RPMI7951 (cell line): ENCODE measurements at regions not wholly inside any gene's neighbourhood (a gene's known extent, or its start where the extent isn't known, plus 50 kb on each side); places are given as distances from the start of the nearest gene placed in this dataset.
"Not testable (repeated sequence)": the region's sequence is repeated elsewhere in the genome, so short reads cannot be mapped to it uniquely, and the experiment has no call there.

Source experiments
- DNase-seq: peaks from one replicate; pipeline ENCODE4 v3.0.0-alpha.2; 2012; ENCODE audit warnings: low read depth

DNA sequence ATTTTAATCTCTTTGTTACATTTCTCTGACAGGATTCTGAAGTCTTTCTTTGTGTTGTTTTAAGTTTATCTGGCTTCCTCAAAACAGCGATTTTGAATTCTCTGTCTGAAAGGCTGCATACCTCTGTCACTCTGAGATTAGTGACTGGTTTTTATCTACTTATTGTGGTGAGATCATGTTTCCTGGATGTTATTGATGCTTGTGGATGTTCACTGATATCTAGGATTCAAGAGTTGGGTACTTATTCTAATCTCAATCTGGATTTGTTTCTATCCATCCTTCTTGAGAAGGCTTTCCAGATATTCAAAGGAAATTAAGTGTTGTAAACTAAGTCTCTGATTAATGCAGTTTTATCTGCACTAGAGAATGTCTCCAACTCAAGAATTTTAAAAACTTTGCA, 1076.1 kb upstream of the ADGRB3 start:
- no peak for DNase-seq

DNA sequence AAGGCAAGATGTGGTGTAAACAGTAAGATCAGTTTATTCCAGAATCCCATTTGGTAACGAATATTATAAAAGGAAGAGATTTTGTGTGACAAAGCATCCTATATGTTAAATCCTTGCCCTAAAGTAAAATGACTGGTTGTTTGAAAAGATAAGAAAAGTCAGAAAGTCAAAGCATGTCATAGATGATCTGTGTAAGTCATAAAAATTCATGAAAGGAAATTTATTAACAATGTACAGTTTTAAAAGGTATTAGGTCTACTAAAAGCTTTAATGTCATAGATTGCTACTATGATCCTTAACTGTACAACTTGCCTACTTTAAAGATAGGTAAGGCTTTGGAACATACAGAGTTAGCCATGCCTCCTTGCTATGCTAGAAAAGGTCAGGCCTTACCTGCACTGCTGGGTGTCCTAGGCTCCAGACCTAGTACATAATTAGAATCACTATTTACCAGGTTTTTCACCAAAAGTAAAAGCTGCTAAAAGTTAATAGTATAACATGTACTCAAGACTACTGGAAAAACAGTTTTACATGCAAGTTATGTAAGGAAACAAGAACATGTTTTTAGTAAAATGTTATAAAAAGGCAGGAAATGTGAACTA, 1090.1 kb upstream of the ADGRB3 start:
- peak; percentile 1 for DNase-seq

DNA sequence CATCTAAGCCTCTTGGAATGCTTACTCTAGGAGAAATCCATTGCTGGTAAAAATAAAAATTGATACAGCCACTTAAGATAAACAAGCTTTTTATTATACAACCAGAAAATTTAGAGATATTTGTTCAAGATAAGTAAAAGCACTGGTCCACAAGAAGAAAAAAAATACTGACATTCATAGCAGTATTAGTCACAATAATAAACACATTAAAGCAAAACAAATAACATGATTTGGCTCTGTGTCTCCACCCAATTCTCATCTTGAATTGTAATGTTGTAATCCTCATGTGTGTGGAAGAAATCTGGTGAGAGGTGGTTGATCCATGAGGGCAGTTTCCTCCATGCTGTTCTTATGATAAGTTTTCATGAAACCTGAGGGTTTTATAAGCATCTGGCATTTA, 1093.5 kb upstream of the ADGRB3 start:
- DNase-seq, result no peak

DNA sequence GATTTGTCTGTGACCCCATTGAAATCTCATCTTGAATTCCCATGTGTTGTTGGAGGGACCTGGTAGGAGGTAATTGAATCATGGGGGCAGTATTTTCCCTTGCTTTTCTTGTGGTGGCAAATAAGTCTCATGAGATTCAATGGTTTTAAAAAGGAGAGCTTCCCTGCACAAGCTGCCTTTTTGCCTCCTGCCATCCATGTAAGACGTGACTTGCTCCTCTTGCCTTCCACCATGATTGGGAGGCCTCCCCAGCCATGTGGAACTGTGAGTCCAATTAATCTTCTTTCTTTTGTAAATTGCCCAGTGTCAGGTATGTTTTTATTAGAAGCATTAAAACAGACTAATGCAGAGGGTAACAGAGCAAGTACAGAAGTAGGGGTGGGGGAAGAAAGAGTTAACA, 1097.0 kb upstream of the ADGRB3 start:
- no peak for DNase-seq

DNA sequence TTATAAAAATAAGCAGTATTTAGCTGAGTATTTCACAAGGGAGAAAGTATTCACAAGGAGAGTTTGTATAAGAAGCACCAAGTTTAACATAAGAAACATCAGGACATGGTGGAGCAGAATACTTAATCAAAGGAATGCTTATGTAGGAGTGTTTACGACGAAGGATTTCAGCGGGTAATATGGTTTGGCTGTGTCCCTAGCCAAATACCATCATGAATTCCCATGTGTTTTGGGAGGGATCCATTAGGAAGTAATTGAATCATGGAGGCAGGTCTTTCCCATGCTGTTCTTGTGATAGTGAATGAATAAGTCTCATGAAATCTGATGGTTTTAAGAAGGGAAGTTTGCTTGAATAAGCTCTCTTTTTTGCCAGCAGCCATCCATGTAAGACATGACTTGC, 1099.1 kb upstream of the ADGRB3 start:
- DNase-seq, result no peak

DNA sequence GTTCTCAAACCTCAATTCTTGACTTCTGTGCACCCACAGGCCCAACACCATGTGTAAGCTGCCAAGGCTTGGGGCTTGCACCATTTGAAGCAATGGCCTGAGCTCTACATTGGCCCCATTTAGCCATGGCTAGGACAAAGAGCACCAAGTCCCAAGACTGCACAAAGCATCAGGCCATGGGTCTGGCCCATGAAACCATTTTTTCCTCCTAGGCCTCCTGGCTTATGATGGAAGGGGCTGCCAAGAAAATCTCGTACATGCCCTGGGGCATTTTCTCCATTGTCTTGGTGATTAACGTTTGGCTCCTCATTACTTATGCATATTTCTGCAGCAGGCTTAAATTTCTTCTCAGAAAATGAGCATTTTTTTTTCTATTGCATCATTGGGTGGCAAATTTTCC, 1128.7 kb upstream of the ADGRB3 start:
- no peak for DNase-seq

DNA sequence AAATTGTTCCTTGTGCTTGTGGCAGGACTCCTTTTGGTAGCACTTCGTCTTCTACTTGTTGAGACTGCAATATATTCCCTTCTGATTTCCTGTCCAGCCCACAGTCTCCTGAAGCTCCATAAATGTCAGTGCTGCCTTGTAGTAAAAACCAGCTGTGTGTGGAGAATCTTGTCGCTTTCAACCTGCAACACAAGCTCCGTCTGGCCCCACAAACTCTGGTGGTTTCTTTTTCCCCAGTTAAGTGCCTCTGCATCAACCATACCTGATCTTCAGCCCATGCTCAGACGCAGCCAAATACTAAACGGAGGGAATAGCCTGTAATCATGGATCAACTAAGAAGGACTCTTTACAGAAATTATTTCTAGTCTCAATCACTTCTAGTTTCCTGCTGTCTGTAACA, 1133.3 kb upstream of the ADGRB3 start:
- no peak for DNase-seq

DNA sequence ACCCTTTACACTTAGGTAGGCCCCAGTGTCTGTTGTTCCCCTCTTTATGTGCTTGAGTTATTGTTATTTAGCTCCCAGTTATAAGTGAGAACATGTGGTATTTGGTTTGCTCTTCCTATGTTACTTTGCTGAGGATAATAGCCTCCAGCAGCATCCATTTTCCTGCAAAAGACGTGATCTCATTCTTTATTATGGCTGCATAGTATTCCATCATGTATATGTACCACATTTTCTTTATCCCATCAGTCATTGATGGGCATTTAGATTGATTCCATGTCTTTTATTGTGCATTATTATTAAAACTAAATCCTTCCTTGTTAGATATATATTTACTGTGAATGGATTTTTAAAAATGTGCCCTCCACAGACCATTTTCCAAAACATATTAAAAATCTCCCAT, 1137.3 kb upstream of the ADGRB3 start:
- no peak for DNase-seq

DNA sequence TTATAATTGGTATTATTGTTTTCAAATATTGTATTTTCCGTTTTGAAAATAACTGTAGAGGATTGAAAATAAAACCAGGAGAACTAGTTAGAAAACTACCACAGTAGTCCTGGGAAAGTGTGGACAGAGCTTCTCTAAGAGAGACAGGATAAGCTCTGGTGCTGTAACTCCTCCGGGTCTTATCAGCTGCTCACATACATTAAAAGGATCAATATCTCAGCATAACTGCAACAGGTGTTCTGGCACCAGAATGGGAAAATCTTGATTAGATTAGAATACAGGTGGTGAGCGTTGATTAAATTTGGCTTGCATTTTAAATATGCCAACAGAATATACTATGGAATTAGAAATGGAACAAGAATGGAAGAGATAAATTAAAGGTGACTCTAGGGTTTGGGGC, 1138.9 kb upstream of the ADGRB3 start:
- DNase-seq, result no peak

DNA sequence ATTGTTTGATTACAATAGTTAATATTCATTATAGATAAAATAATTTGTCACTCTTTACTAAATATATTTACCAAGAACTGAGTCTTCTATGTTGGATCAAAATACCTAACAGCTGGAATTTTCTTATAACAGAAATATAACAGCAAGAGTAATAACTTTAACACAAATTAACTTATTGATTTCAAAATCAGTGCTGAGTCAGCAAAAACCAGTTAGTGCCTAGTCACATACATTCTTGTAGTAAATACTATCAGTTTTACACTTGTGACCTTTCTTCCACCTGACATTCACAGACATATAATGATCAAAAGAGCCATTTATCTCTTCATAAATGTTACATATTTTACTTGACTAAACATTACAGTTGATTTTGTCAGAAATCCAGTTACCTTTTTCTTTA, 1141.4 kb upstream of the ADGRB3 start:
- DNase-seq, result no peak

DNA sequence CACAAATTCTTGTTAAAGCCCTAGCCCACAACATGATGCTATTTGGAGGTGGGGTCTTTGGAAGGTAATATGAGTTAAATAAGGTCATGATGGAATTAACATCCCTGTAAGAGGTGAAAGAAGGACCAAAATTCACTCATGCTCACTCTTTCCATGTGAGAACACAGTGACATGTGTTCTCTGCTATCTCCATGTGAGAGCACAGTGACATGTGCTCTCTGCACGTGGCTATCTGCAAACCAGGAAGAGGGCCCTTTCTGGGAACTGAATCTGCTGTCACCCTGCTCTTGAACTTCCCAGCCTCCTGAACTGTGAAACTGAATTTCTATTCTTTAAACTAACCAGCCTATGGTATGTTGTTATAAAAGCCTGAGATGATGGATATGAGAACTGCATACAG, 1159.4 kb upstream of the ADGRB3 start:
- no peak for DNase-seq

DNA sequence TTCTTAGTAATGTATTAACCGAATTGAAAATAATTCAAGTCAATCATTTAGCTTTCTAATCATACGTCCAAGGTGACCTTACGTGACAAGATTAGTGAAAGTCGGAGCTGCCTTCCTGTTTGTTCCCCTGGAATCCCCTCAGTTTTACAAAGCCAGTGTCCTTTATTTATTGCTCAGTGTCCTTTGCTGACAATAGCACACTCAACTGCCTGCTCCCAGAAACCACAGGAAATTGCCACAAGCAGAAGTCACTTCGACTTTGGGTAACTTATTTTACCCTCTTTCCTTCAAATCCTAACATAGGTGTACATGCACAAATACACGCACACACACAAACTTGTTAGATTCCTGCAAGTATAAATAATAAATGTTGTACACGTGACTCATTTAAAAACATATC, 1167.7 kb upstream of the ADGRB3 start:
- DNase-seq, result no peak

DNA sequence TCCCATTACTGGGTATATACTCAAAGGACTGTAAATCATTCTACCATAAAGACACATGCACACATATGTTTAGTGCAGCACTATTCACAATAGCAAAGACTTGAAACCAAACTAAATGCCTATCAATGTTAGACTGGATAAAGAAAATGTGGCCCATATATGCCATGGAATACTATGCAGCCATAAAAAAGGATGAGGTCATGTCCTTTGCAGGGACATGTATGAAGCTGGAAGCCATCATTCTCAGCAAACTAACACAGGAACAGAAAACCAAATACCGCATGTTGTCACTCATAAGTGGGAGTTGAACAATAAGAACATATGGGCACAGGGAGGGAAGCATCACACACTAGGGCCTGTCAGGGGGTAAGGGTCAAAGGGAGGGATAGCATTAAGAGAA, 1172.4 kb upstream of the ADGRB3 start:
- DNase-seq, result not testable (repeated sequence)

DNA sequence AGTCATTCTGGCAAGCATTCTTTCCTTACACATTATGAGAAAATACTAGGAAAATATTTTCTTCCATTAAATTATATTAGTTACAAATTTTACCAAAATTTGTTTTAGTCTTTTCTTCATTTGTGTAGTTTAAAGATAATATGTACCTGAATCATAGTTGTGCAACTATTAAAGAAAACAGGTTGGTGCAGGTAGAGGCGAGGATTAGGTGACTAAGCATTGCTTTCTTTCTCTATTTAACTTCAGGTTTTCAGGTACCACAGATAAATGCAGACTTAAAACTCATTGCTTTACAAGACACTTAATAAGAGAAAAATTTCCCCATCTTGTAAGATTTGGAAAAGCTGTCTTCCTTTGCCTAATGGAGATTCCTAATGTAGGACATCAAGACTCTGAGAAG, 1175.5 kb upstream of the ADGRB3 start:
- no peak for DNase-seq

DNA sequence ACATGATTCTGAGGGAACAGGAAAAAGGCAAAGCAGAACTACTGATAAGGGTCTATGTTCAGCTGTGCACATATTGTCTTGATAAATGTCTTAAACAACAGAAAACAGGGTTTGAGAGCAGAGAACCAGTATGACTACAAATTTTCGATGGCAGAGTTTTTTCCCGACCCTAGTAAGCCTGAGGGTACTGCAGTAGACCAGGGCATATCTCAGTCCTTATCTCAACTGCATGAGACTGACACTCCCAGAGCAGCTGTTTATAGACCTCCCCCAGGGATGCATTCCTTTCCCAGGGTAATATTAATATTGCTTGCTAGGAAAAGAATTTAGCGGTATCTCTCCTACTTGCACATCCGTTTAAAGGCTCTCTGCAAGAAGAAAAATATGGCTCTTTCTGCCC, 1176.8 kb upstream of the ADGRB3 start:
- no peak for DNase-seq

DNA sequence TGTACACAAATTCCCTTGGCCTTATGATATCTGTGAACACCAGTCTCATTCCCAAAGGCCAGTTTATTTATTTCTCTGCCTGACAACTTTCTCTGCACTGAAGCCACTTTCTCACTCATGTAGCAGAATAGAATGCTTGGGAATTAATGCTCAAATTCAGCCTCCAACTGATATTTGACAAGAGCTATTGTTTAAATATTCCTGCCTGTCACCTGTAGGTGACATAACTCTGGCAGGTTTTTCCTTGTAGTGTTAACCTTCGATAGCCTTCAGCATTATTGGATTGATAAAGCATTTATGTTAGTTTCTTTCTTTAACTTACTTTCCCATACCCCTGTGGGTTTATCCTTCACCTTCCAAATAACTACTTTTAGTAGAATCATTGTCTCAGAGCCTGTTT, 1183.2 kb upstream of the ADGRB3 start:
- DNase-seq, result no peak

DNA sequence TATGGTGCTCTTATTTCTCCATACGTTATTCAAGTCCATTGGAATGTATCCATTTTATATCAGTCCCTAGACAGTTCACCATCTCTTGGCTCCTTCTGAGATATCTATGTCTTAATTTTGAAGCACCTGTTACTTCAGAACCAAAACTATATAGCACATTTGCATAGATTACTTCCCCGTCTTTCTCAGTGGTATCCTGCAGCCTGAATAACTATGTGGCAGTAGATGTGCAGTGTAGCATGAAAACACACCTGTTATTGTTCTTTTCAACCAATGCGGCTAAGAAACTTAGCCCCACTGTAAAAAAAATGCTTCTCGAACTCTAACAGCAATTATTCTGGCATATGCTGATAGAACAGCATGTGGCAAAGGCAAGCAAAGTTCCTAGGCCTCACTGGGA, 1184.4 kb upstream of the ADGRB3 start:
- DNase-seq, result no peak

DNA sequence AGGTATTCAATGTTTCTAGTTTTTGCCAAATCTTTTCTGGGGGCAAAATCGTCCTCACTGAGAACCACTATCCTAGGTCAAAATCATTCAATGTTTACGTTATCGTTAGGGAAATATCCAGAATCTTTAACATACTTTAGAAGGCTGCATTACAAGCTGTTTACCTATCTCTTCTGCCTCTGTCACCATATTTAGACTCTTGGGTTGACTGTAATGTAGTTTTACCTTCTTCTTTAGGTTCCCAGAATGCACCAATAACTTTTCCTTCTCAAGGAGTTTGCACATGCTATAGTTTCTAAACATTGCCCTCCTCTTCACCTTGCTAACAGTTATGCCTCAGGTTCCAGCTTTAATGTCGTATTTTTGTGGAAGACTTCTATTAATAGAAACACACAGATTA, 1185.5 kb upstream of the ADGRB3 start:
- no peak for DNase-seq

DNA sequence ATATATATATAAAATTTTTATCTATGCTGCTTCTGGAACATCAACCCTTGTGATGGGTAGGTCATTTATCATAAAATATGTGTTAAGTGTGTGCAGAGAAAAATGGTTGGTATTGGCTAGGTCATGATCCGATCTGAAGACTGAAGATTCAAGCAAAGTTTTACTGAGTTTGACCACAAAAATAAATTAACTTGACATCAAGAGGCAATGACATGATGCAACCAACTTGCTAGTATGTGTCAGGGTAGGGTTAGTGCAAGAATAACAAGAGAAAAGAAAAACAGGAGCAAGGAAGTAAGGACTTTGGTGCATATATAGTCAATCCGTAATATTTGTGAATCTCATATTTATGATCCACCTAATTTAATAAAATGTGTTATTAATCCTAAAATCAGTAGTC, 1202.0 kb upstream of the ADGRB3 start:
- no peak for DNase-seq

DNA sequence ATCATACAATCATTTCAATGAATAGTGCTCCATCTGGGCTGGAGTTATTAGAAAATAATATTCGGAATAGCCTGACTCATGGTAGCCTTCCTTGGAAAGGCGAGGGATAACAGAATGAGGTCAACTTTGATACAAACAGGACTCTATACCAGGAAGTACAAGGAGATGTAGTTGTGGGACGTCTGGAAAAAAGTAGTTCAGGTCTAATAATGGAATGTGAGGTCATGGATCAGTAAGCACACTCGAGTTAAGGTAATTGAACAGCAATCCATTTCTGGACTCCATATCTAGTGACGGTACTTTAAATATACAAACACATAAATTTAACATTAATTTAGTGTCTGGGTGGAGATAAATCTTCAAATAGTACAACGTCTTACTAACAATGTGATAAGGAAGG, 1204.0 kb upstream of the ADGRB3 start:
- DNase-seq, result no peak

DNA sequence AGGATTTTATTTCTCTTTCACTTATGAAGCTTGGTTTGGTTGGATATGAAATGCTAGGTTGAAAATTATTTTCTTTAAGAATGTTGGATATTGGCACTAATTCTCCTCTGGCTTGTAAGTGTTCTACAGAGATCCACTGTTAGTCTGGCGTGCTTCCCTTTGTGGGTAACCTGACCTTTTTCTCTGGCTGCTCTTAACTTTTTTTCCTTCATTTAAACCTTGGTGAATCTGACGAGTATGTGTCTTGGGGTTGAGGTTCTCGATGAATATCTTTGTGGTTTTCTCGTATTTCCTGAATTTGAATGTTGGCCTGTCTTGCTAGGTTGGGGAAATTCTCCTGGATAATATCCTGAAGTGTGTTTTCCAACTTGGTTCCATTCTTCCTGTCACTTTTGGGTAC, 1208.4 kb upstream of the ADGRB3 start:
- not testable (repeated sequence) for DNase-seq

DNA sequence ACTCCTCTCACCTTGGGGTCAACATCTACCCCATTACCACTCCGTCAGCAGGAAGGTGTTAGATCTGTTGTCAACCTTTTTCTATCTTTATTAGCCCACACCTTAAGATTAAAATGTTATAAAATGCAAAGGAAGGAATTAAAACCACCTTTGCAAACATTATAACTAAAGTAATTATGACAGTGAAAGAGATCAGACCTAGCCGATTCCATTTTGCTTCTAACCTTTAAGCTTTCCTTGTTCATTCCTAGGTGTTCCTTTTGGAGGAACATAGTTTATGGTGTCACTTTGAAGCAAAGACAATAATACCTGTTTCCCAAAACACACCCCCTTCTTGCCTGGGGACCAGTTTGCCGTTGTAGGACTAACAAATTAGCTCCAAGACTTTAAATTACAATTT, 1223.0 kb upstream of the ADGRB3 start:
- no peak for DNase-seq

DNA sequence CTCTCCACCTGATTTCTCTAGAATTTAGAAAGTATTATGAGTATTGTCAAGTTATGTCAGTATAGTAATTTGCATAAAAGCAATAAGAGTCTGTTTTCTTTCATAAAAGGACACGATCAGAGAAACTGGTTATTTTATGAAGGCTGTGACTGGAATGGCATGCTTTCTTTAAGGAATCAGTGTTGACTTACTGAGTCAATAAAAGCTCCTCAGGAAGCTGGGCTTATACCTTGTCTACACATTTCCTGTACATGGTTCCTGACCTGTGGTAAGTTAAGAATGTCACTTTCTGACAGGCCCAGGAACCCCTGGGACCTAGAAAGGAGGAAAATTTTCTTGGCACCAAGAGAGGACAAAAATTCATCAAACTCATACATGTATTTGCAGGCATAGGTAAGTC, 1224.0 kb upstream of the ADGRB3 start:
- no peak for DNase-seq

DNA sequence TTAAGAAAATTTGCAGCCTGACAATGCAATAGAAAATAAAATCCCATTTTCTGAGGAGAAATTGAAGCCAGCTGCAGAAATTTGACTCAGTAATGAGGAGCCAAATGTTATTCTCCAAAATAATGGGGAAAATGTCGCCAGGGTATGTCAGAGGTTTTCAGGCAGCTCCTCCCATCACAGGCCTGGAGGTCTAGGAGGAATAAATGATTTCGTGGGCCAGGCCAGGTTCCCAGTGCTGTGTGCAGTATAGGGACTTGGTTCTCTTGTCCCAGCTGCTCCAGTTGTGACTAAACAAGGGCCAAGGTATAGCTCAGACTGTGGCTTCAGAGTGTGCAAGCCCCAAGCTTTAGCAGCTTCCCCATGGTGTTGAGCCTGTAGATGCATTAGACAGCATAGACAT, 1240.8 kb upstream of the ADGRB3 start:
- DNase-seq, result no peak

DNA sequence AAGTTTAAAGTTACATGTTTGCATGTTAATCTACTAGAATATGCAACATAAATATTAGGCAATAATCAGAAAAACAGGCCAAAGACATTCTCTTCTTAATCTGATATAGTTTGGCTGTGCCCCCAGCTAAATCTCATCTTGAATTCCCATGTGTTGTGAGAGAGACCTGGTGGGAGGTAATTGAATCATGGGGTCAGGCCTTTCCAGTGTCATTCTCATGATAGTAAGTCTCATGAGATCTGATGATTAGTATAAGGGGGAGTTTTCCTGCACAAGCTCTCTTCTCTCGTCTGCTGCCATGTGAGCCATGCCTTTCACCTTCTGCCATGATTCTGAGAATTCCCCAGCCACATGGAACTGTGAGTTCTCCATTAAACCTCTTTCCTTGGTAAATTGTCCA, 1241.7 kb upstream of the ADGRB3 start:
- DNase-seq, result no peak
